Adrenal gland (tissue), 5 donors: ENCODE measurements at regions not wholly inside any gene's neighbourhood (a gene's known extent, or its start where the extent isn't known, plus 50 kb on each side); places are given as distances from the start of the nearest gene placed in this dataset.

Experiments used
- POLR2A ChIP-seq, 2 donors: fragments of 450-650 bp; IDR thresholded peaks; one replicate each; pipeline ENCODE4 v1.6.1; 2017; ENCODE audit warnings: antibody characterized with exemption in 2 of 2, mild to moderate bottlenecking in 2 of 2, moderate library complexity in 1 of 2
- TF ChIP-seq, protein P1 (sequence below), 6 experiments: fragments of 450-650 bp in 4 of 6; fragments of 200-600 bp in 2 of 6; sonication (generic) in 1 of 6; IDR thresholded peaks; 1 replicate in 5 of 6; 2 replicates in 1 of 6; pipeline versions ENCODE4 v1.5.1 to v1.8.0; 2016 to 2021; ENCODE audit warnings: antibody characterized with exemption in 6 of 6, mild to moderate bottlenecking in 2 of 6, moderate library complexity in 1 of 6
- donor health status: DM: no; HTN: no; CAD: no.

DNA sequence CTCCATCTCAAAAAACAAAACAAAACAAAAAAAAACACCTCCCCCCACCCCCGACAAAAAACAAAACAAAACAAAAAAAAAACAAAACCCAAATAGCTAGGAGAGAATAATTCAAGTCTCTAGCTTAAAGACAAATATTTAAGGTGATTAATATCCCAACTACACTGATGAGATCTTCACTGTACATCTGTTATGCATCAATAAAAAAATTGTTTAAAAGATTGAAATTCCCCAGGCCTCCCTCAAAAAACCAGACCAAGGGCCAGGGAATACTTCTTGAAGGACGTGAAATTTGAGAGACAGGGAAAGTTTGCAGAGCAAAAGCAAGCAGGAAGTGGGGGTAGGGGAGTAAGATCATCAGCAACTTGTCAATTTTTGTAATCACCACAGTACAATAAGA, 232.6 kb downstream of the REEP3 start:
- TF ChIP-seq POLR2A (IDR thresholded peaks at IDR 0.05), result no peak
- TF ChIP-seq, protein P1, sequence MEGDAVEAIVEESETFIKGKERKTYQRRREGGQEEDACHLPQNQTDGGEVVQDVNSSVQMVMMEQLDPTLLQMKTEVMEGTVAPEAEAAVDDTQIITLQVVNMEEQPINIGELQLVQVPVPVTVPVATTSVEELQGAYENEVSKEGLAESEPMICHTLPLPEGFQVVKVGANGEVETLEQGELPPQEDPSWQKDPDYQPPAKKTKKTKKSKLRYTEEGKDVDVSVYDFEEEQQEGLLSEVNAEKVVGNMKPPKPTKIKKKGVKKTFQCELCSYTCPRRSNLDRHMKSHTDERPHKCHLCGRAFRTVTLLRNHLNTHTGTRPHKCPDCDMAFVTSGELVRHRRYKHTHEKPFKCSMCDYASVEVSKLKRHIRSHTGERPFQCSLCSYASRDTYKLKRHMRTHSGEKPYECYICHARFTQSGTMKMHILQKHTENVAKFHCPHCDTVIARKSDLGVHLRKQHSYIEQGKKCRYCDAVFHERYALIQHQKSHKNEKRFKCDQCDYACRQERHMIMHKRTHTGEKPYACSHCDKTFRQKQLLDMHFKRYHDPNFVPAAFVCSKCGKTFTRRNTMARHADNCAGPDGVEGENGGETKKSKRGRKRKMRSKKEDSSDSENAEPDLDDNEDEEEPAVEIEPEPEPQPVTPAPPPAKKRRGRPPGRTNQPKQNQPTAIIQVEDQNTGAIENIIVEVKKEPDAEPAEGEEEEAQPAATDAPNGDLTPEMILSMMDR (IDR thresholded peaks at IDR 0.05), result no peak
